ENCODE measurements at regions not wholly inside any gene's neighbourhood (a gene's known extent, or its start where the extent isn't known, plus 50 kb on each side); places are given as distances from the start of the nearest gene placed in this dataset.

DNA sequence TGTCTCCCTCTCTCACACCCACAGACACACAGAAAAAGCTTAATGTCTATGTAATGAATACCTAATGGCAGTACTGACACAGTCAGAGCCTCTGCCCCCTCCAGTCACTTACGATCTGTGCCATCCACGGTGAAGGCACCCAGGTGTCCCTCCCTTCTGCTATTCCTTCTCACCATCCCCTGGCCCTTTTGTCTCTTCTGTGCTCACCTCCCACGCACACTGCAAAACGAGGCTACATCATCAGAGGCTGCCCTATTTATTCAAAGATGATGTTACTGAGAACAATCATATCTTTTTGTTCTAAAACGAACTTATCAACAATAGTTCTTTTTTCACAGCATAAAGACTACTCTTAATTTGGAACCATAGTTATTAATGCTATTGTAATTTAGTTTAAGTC, 246.9 kb upstream of the MKLN1 start:
- no peak for TF ChIP-seq EGR1 (IDR thresholded peaks at IDR 0.05; ENCODE audit: low read depth)
- no peak for TF ChIP-seq ZNF274 (IDR thresholded peaks at IDR 0.05; ENCODE audit: low read depth, low read length)
- TF ChIP-seq SIN3A (IDR thresholded peaks at IDR 0.05; ENCODE audit: low read depth), result no peak
- TF ChIP-seq RAD21 (IDR thresholded peaks at IDR 0.05; ENCODE audit: low read depth), result no peak
- no peak for TF ChIP-seq TCF7L2 (IDR thresholded peaks at IDR 0.05; ENCODE audit: borderline replicate concordance, extremely low read depth, insufficient read depth, insufficient read length)
- TF ChIP-seq, protein P1, sequence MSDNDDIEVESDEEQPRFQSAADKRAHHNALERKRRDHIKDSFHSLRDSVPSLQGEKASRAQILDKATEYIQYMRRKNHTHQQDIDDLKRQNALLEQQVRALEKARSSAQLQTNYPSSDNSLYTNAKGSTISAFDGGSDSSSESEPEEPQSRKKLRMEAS (IDR thresholded peaks at IDR 0.05), result no peak
- no peak for TF ChIP-seq CTCF (IDR thresholded peaks at IDR 0.05 in 2 of 3, conservative IDR thresholded peaks at IDR 0.05 in 1 of 3; ENCODE audit: borderline replicate concordance in 1 of 3, insufficient read depth in 1 of 3, low read depth in 2 of 3, low read length in 2 of 3)
